ENCODE measurements at regions not wholly inside any gene's neighbourhood (a gene's known extent, or its start where the extent isn't known, plus 50 kb on each side); places are given as distances from the start of the nearest gene placed in this dataset.

DNA sequence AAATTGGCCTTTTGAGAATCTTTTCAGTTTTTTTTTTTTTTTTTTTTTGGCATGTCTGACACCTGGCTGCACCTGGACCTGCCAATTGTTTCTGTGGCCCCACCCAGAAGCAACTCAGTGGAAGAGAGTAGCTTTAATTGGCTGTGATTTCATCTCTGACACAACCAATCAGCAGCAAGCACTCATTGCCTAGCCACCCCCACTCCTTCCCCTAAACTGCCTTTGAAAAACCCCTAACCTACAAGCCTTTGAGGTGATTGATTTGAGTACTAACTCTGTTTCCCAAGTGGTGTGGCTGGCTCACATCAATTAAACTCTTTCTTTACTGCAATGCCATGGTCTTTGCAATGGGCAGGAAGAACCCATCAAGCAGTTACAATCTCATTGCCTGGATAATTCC, 98.2 kb upstream of the CHORDC1 start:
- Histone ChIP-seq H3K9me3 (no peaks in the 10 kb centered on the region), H3K4me1 (ENCODE audit: control insufficient read depth in 1 of 2, insufficient read depth in 2 of 2, low read depth in 1 of 2, low read length in 1 of 2) (no peaks in the 10 kb centered on the region), H3F3A (replicated peaks; ENCODE audit: insufficient read depth) (no peaks in the 10 kb centered on the region), H3K9ac (no peak overlapping the region), H3K9me2 (no peaks in the 10 kb centered on the region), H3K4me2 (no peak overlapping the region), H2AFZ (ENCODE audit: low read depth) (no peak overlapping the region), H3K79me2 (ENCODE audit: insufficient read depth) (no peaks in the 10 kb centered on the region), H3K27ac (ENCODE audit: low read depth in 2 of 2, low read length in 1 of 2) (no peak overlapping the region), H4K20me1 (ENCODE audit: insufficient read depth) (no peaks in the 10 kb centered on the region), H3K36me3 (replicated peaks in 1 of 2; ENCODE audit: control insufficient read depth in 1 of 2, insufficient read depth in 2 of 2, low read length in 1 of 2) (no peaks in the 10 kb centered on the region), H3K4me3 (ENCODE audit: low read depth in 2 of 2, low read length in 1 of 2) (no peak overlapping the region), H3K27me3 (ENCODE audit: insufficient read depth) (no peaks in the 10 kb centered on the region)
- TF ChIP-seq CHD2 (IDR thresholded peaks at IDR 0.05; ENCODE audit: low read length, partially characterized antibody): no peak
- DNase-seq: no peak
- POLR2A ChIA-PET: no interaction called here
- CTCF ChIA-PET: no interaction called here

DNA sequence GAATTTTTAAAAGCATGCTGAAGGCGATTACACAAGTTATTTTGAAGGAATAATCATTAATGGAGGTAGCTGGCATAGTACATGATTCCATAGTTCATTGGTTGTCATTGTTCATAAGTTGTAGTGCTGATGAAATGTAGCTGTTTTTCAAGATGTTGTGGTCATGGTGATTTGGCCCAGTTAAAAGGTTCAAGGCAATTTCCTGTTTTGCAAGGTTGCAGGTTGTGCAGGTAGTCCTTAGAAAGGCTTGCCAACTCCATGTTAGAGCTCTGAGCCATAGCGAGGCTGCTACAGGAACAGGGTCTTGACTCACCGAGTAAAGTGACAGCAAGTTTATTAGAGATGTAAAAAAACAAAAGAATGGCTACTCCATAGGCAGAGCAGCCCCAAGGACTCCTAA, 95.8 kb upstream of the CHORDC1 start:
- ChIA-PET CTCF (interaction anchor here (0.6 kb wide), 1 partner anchor 143 kb away, joined by 3 read pairs; no protein-coding TSS in a partner anchor), POLR2A (no interaction called here)
- Histone ChIP-seq H3K4me3 (ENCODE audit: low read depth in 2 of 2, low read length in 1 of 2) (no peak overlapping the region), H3F3A (replicated peaks; ENCODE audit: insufficient read depth) (no peaks in the 10 kb centered on the region), H3K79me2 (ENCODE audit: insufficient read depth) (no peaks in the 10 kb centered on the region), H3K9ac (no peak overlapping the region), H3K36me3 (replicated peaks in 1 of 2; ENCODE audit: control insufficient read depth in 1 of 2, insufficient read depth in 2 of 2, low read length in 1 of 2) (no peaks in the 10 kb centered on the region), H4K20me1 (ENCODE audit: insufficient read depth) (no peaks in the 10 kb centered on the region), H3K9me2 (no peaks in the 10 kb centered on the region), H3K4me1 (ENCODE audit: control insufficient read depth in 1 of 2, insufficient read depth in 2 of 2, low read depth in 1 of 2, low read length in 1 of 2) (no peaks in the 10 kb centered on the region), H3K27ac (ENCODE audit: low read depth in 2 of 2, low read length in 1 of 2) (no peak overlapping the region), H2AFZ (ENCODE audit: low read depth) (no peak overlapping the region), H3K27me3 (ENCODE audit: insufficient read depth) (no peaks in the 10 kb centered on the region), H3K4me2 (no peak overlapping the region), H3K9me3 (no peaks in the 10 kb centered on the region)
- no peak for DNase-seq
- TF ChIP-seq, protein P1, sequence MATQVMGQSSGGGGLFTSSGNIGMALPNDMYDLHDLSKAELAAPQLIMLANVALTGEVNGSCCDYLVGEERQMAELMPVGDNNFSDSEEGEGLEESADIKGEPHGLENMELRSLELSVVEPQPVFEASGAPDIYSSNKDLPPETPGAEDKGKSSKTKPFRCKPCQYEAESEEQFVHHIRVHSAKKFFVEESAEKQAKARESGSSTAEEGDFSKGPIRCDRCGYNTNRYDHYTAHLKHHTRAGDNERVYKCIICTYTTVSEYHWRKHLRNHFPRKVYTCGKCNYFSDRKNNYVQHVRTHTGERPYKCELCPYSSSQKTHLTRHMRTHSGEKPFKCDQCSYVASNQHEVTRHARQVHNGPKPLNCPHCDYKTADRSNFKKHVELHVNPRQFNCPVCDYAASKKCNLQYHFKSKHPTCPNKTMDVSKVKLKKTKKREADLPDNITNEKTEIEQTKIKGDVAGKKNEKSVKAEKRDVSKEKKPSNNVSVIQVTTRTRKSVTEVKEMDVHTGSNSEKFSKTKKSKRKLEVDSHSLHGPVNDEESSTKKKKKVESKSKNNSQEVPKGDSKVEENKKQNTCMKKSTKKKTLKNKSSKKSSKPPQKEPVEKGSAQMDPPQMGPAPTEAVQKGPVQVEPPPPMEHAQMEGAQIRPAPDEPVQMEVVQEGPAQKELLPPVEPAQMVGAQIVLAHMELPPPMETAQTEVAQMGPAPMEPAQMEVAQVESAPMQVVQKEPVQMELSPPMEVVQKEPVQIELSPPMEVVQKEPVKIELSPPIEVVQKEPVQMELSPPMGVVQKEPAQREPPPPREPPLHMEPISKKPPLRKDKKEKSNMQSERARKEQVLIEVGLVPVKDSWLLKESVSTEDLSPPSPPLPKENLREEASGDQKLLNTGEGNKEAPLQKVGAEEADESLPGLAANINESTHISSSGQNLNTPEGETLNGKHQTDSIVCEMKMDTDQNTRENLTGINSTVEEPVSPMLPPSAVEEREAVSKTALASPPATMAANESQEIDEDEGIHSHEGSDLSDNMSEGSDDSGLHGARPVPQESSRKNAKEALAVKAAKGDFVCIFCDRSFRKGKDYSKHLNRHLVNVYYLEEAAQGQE (IDR thresholded peaks at IDR 0.05; ENCODE audit: low read depth, low read length): no peak
- TF ChIP-seq NRF1 (IDR thresholded peaks at IDR 0.05; ENCODE audit: low read depth, low read length) (no peak), RCOR1 (IDR thresholded peaks at IDR 0.05; ENCODE audit: low read length) (no peak), GATA2 (CRISPR knock-in tag; IDR thresholded peaks at IDR 0.05) (no peak), SIN3A (IDR thresholded peaks at IDR 0.05; ENCODE audit: borderline replicate concordance, low read depth, low read length) (no peak), ELF1 (IDR thresholded peaks at IDR 0.05) (no peak), GABPA (IDR thresholded peaks at IDR 0.05; ENCODE audit: low read depth) (no peak), MXI1 (IDR thresholded peaks at IDR 0.05; ENCODE audit: low read depth, low read length) (no peak), FOXJ3 (CRISPR knock-in tag; IDR thresholded peaks at IDR 0.05) (no peak), NFIC (IDR thresholded peaks at IDR 0.05; ENCODE audit: borderline replicate concordance) (no peak), YY1 (IDR thresholded peaks at IDR 0.05; ENCODE audit: low read depth) (no peak), RXRA (IDR thresholded peaks at IDR 0.05; ENCODE audit: borderline replicate concordance, low read depth) (no peak), CHD2 (IDR thresholded peaks at IDR 0.05; ENCODE audit: low read length, partially characterized antibody) (no peak), FOXM1 (IDR thresholded peaks at IDR 0.05; ENCODE audit: low read depth) (no peak), RAD21 (IDR thresholded peaks at IDR 0.05; ENCODE audit: low read length) (no peak), MEF2A (IDR thresholded peaks at IDR 0.05; ENCODE audit: borderline replicate concordance, low read depth) (no peak), TCF12 (IDR thresholded peaks at IDR 0.05) (no peak)
- TF ChIP-seq, protein P2, sequence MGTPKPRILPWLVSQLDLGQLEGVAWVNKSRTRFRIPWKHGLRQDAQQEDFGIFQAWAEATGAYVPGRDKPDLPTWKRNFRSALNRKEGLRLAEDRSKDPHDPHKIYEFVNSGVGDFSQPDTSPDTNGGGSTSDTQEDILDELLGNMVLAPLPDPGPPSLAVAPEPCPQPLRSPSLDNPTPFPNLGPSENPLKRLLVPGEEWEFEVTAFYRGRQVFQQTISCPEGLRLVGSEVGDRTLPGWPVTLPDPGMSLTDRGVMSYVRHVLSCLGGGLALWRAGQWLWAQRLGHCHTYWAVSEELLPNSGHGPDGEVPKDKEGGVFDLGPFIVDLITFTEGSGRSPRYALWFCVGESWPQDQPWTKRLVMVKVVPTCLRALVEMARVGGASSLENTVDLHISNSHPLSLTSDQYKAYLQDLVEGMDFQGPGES (IDR thresholded peaks at IDR 0.05; ENCODE audit: low read depth, low read length): no peak
- TF ChIP-seq, protein P3, sequence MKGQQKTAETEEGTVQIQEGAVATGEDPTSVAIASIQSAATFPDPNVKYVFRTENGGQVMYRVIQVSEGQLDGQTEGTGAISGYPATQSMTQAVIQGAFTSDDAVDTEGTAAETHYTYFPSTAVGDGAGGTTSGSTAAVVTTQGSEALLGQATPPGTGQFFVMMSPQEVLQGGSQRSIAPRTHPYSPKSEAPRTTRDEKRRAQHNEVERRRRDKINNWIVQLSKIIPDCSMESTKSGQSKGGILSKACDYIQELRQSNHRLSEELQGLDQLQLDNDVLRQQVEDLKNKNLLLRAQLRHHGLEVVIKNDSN (IDR thresholded peaks at IDR 0.05; ENCODE audit: borderline replicate concordance, low read depth): no peak
- WGBS (ENCODE audit: low lambda C conversion rate): 53% methylated on average over 3 of the region's 3 CpGs

All from SK-N-SH (cell line).